GM21381 (cell line): ENCODE measurements at regions not wholly inside any gene's neighbourhood (a gene's known extent, or its start where the extent isn't known, plus 50 kb on each side); places are given as distances from the start of the nearest gene placed in this dataset.
"Not testable (repeated sequence)": the region's sequence is repeated elsewhere in the genome, so short reads cannot be mapped to it uniquely, and the experiment has no call there.

Experiments used
- ATAC-seq: cut with Tn5 transposase; IDR thresholded peaks from one replicate; pipeline ENCODE4 v1.9.1; 2021; ENCODE audit warnings: mild to moderate bottlenecking, moderate library complexity; ENCODE audit not compliant: unreplicated experiment

DNA sequence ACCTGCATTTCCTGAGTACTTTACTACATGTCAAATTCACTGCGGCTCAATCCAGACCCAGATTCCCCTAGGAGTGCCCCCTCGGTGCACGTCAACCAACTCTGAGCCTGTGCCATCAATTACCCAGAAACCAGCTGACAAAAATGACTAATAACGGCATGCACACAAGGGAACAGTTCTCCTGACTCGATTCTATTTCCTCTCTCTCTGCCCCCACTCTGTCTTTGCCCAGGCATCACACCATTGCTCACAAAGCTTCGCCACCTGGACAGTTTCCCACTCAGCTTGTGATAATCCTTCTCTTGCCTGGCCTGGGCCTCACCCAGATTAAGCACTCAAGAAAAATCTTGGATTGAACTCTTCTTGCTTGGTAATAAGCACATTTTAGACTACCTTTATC, 115.3 kb upstream of the NDUFV2 start:
- ATAC-seq: no peak

DNA sequence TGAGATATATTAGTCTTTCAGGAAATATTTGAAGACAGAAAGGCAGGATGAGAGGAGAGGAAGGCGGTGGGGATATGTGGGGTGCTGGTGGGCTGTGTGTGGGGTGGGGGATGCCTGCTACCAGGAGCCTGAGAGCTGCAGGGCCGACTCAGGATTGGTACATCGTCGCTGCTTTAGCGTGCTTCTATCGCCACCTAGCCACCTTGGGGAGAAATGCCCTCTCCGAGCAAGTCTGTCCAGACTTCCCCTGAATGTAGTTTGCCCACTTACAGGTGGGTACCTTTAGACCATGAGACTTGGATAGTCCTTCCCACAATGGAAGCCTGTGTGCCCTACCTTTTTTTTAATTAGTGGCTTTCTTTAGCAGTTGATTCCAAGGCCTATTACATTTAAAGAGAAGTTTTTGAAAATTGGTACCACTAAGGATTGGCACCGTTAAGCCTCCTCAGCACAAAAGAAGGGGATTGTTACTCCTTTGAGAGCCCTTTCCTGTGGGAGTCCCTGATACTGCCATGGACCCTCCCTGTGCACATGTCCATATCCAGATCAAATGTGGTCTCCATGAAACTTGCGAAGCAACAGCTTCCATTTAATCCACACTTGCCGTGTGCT, 114.1 kb upstream of the NDUFV2 start:
- ATAC-seq: peak; percentile 69

DNA sequence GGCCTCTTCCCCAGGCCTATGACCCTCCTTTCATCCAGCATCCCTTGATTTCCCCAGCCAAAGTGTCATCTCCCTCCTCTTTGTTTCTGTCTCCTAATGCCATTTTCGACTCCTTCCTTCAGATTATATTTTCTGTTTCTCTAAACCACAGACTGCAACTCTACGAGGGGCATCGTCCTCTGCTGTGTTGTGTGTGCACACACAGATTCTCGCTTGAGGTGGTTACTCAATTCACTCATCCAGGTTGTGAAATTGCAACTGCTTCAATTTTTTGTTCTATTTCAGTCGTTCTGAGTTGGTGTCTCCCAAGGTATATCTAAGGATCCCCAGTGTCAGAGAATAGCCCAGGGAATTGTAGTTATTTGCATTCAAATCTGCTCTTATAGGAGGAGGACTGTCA, 113.5 kb upstream of the NDUFV2 start:
- ATAC-seq: no peak

DNA sequence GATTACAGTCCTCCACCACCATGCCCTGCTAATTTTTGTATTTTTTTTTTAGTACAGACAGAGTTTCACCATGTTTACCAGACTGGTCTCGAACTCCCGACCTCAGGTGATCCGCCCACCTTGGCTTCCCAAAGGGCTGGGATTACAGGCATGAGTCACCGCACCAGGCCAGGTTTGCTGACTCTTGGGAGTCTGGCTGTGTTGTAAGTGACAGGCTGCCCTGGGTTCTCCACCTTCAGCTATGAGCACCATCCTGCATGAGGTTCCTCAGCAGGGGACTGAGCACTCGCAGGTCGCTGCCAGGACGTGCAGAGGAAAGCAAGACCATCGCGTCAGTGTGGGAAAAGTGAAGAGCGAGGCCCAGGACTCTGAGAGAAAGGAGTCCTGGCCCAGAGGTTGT, 112.6 kb upstream of the NDUFV2 start:
- ATAC-seq: no peak

DNA sequence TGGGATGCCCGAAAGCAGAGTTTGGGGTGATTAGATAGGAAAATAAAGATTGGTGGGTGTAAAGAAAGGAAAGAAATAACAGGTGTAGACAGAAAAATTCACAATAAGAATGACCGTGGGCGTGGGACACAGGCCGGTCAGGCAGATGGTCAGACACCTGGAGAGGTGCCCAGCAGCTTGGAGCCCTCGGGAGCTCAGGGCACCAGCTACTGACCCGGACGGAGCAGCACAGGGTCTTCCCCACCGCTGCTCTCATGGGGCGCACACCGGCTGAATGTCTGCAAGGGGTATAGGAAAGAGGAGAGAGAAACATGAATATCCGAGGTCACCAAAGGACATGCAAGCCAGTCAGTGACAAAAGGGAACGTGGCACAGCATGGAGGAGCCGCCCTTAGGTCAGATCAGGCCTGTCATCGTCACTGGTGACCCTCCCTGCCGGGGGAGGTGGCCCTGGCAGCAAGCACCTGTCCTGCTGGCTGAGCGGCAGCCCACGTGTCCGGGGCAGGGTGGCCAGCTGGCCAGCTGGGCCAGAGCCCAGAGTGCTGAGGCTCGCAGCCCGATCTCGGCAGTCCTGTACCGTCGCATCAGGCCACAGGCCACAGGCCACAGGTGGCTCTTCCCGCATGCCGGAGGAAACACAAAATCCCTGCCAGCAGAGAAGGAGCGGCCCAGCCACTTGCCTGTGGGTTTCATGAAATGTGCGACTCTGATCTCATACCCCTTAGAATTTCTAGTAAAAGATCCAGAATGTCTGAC, 112.0 kb upstream of the NDUFV2 start:
- ATAC-seq: no peak

DNA sequence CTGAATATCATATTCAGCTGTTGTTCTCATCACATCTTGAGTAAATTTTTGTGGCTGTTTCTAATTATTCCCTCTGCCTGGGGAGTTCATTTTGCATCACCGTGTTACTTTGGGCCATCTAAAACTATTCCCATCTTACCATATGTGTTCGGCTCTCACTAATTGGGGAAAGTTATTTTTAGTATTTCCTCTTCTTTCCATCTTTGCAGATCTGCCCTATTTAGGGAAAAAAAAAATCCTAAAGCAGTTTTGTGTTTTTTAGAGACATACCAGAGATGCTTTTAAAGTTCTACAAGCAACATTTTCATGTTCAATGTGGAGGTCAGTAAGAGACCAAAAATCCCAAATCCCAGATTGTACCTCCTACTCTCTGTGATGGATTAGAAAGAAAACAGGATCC, 111.3 kb upstream of the NDUFV2 start:
- no peak for ATAC-seq

DNA sequence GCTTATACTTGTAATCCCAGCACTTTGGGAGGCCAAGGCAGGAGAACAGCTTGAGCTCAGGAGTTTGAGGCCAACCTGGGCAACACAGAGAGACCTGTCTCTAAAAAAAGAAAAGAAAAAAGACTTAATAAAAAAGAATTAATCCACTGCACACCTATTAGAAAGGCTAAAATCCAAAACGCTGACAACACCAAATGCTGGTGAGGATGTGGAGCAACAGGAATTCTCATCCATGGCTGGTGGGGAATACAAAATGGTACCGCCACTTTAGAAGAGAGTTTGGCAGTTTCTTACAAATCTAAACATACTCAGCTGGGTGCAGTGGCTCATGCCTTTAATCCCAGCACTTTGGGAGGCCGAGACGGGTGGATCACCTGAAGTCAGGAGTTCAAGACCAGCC, 110.0 kb upstream of the NDUFV2 start:
- ATAC-seq: not testable (repeated sequence)

DNA sequence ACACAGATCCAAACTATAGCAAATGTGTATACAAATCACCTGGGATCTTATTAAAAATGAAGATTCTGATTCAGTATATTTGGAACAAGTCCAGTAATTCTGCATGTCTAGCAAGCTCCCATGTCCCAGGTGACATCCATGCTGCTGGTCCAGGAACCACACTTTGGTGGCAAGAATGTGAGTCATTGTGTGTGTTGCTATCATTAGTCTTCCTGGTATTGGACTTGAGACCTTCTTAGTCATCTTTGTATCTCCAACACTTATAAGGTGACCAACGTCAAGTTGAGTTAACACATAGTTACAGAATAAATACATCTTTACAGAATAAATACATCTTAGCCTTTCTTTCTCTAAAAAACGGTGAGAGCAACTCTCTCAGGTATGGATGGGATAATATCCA, 107.9 kb upstream of the NDUFV2 start:
- ATAC-seq: no peak

DNA sequence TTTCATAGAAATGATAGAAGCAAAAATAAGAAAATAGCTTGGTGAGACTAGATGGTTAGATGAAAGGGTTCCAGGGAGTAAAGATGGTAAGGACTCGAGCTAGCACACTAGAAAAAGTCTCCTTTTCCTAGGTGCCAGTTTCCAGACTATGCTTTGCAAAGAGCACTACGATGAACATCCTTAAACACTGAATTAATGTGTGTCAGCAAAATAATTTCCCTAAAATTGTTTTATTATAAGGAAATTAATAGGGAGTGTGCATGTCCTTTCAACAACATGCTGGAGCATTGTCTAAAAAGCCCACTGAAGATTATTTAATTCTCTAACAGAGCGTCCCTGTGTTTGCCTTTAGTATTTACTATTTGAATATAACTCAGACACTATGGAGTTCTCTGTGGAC, 107.4 kb upstream of the NDUFV2 start:
- ATAC-seq: no peak

DNA sequence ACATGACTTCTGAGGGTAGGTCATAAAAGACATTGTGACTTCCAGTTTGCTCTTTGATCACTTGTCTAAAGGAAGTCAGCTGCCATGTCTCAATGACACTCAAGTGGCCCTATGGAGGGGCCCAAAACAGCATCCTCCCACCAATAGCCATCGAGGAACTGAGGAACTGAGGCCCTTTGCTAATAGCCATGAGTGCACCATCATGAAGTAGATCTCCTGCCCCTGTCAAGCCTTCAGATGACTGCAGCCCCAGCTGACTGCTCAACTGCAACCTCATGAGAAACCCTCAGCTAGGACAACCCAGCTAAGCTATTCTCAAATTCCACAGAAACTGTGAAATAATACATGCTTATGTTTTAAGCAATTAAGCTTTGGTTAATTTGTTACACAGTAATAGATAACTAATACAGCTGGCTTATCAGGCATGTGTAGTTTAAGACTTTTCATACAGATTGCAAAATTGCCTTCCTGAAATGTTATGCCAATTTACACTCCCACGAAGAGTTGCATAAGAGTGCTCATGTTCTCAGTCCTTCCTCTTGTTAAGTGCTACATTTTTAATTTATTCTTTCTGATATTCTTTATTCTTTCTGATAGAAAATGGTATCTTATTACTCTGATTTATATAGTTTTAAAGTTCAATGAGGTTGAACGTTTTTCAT, 105.6 kb upstream of the NDUFV2 start:
- no peak for ATAC-seq

DNA sequence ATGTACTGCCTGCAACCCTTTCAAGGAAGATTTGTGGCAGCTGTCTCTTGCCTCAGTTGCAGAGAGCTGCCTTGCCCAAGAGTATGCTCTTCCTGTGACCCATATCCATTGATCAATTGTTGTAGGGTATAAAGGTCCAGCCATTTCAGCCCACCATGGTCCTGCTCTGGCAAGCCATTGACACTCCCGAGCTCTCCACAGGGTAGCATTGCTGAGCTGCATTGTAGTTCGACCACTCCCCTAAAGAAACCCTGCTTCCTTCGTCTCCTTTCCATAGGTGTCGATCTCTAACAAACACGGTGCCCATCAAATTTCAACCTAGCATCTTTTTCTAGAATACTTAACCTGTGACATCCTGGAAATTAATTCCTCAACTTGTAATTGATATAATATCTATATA, 104.9 kb upstream of the NDUFV2 start:
- no peak for ATAC-seq

DNA sequence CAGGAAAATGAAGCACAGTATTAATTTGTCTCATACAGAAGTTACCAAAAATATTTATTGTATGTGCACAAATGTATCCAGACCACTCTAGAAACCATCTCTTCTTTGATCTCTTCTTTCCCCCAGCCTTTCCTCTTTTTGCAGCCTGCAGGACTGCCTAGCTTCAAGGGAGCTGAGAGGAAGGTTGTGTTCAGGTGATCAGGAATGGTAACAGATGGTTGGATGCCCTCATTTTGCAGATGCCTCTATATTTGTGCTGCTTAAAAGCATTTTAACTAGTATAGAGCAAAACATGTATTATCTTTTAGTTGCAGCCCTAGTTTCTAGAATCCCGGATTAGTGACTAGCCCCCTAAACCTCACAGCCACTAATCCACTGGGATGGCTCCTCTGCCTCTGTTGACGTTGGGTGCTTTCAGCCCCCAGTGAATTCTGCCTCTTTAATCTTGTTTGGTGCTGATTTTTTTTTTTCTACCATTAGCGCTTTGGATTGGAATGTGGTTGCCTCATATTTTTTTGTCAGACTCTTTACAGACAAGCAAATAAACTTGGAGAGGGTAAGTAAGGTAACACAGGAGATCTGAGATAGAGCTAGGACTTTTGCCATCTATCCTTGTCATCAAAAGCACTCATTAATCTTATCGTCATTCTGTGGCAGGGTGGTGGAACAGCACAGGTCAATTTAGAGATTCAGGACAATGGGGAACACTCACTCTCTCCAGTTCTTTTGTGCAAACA, 103.8 kb upstream of the NDUFV2 start:
- no peak for ATAC-seq

DNA sequence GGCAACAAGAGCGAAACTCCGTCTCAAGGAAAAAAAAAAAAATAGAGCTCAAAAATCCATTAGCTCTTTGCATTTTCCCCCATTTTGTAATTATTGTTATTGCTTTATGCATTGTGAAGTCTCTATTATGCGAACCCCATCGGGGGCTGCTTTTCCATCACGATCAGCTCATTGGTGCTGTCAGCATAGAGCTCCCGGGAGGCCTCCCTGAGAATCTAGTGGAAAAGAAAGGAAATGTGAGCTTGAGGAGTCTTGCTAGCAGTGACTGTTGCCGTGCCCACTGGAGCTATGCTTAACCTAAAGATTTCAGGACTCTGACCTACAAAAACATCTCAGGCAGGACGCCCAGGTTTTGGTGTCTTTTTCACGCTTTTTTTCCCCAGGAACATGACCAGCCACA, 102.6 kb upstream of the NDUFV2 start:
- no peak for ATAC-seq

DNA sequence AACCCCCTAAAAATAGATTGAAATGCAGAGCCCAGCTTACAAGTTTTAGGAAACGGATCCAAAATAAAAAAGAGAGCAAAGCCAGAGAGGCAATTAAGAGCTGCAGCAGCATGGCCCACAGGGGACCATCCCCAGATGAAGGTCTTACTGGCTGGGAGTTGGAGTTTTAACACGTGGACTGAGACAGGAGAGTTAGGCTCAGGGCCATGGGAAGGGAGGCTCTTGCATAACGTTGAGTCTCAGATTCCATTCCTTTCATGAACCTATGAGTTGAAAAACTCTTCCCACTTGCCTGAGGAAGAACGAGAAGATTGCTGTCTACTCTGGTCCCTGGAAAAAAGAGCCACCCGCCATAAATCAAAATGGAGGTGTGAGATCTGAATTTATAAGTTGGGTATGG, 101.8 kb upstream of the NDUFV2 start:
- no peak for ATAC-seq

DNA sequence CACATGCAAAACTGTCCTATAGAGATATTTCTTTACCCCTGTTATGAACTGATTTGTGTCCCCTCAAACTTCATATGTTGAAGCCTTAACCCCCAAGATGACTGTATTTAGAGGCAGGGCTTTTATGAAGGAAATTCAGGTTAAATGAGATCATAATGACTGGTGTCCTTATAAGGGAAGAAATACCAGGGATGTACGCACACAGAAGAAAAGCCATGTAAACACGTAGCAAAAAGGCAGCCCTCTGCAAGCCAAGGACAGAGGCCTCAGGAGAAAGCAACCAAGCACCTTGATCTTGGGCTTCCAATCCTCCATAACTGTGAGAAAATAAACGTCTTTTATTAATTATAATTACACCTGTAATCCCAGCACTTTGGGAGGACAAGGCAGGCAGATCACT, 101.3 kb upstream of the NDUFV2 start:
- no peak for ATAC-seq

DNA sequence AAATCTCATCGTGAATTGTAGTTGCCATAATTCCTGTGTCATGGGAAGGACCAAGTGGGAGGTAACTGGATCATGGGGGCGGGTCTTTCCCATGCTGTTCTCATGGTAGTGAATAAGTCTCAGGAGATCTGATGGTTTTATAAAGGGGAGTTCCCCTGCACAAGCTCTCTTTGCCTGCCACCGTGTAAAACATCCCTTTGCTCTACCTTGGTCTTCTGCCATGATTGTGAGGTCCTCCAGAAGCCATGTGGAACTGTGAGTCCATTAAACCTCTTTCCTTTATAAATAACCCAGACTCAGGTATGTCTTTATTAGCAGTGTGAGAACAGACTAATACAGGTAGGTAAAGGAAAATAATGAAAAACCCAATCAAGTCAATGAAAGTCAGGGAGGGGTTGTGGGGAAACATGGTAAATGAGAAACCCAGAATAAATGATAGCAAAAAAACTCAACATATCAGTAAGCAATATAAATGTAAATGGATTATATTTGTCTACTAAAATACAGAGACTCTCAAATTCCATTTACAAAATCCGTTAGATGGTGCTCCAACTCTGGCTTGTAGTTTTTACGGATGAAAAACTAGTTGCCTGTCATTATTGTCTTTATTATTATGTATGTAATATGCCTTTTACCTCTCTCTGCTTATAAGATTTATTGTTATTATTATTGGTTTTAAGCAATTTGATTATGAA, 98.9 kb upstream of the NDUFV2 start:
- ATAC-seq: no peak

DNA sequence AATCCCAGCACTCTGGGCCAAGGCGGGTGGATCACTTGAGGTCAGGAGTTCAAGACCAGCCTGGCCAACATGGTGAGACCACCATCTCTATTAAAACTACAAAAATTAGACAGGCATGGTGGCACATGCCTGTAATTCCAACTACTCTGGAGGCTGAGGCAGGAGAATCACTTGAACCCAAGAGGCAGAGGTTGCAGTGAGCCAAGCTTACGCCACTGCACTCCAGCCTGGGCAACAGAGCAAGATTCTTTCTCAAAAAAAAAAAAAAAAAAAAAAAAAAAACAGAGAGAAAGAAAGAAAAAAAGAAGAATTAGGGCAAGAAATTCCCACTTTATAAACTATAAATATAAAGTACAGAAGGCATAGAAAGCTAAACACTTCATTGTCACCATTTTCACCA, 98.2 kb upstream of the NDUFV2 start:
- ATAC-seq: not testable (repeated sequence)

DNA sequence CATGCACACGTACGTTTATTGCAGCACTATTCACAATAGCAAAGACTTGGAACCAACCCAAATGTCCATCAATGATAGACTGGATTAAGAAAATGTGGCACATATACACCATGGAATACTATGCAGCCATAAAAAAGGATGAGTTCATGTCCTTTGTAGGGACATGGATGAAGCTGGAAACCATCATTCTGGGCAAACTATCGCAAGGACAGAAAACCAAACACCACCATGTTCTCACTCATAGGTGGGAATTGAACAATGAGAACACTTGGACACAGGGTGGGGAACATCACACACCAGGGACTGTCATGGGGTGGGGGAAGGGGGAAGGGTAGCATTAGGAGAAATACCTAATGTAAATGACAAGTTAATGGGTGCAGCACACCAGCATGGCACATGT, 94.8 kb upstream of the NDUFV2 start:
- not testable (repeated sequence) for ATAC-seq

DNA sequence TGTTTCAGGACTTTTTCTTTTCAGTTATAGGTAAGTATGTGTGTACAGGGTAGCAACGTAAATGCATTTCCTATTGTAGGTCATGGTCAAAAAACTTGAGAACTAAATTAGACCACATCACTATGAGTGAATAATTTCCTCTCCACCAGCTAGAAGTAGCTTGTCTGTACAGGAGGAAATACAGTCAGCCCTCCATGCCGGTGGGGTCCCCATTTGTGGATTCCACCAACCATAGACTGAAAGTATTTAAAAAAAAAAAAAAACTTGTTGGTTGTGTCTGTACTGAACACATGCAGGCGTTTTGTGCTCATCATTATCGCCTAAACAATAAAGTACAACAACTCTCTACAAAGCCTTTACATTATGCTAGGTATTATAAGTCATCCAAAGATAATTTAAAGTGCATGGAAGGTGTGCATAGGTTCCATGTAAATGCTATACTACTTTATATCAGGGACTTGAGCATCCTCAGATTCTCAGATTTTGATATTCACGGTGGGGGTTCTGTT, 94.2 kb upstream of the NDUFV2 start:
- ATAC-seq: no peak

DNA sequence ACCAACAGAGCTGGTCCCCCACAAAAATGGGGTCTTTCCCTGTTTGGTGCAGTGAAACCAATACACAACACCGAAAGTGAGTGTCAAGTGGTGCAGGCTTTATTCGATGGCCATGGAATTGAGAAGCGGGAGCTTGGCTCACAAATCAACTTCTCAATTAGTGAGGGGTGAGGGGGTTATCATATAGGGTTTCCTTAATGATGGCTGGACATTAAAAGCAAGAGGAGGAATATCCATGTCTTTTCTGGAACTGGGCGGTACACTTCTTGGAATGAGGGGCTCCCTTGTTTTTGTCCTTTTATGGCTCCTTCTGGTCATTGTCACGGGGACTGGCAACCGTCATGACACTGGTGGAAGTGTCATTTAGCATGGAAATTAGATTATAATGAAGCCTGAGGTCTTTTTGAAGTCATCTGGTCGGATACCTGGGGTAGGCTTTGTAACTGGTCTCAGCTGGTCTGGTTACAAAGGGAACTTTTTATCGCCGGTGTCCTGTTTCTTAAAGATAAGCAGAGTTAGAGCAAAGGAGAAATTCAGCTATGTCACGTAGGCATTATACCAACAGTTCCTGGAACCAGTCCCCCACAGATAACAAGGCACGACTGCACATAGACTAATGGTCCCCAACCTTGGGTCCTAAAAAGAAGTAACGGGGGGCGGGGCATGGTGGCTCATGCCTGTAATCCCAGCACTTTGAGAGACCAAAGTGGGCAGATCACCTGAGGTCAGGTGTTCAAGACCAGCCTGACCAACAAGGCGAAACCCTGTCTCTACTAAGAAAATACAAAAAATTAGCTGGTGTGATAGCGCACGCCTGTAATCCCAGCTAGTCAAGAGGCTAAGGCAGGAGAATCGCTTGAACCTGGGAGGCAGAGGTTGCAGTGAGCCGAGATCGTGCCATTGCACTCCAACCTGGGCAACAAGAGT, 93.5 kb upstream of the NDUFV2 start:
- no peak for ATAC-seq
